Neural crest cell (in vitro differentiated cells): ENCODE measurements at regions not wholly inside any gene's neighbourhood (a gene's known extent, or its start where the extent isn't known, plus 50 kb on each side); places are given as distances from the start of the nearest gene placed in this dataset.

ENCODE experiments used
- DNase-seq: peaks from one replicate; pipeline ENCODE4 v3.0.0; 2021; ENCODE audit warnings: low read depth, mixed read lengths, low spot score
- H3K27ac Mint-ChIP-seq: one replicate; pipeline ENCODE4 v1.8.0; 2021; ENCODE audit warnings: mild to moderate bottlenecking, mixed read lengths; ENCODE audit not compliant: unreplicated experiment
- H3K27me3 Mint-ChIP-seq: 2 replicates; pipeline ENCODE4 v1.8.0; 2021; ENCODE audit warnings: low read depth, mild to moderate bottlenecking, mixed read lengths
- H3K36me3 Mint-ChIP-seq: 2 replicates; pipeline ENCODE4 v1.8.0; 2021; ENCODE audit warnings: low read depth, mild to moderate bottlenecking, mixed read lengths
- H3K4me1 Mint-ChIP-seq: 2 replicates; pipeline ENCODE4 v1.8.0; 2021; ENCODE audit warnings: mixed read lengths
- H3K4me3 Mint-ChIP-seq: one replicate; pipeline ENCODE4 v1.8.0; 2021; ENCODE audit warnings: mild to moderate bottlenecking, mixed read lengths
- H3K9me3 Mint-ChIP-seq: 2 replicates; pipeline ENCODE4 v1.8.0; 2021; ENCODE audit warnings: mixed read lengths
- CTCF ChIP-seq: fragments of 200-600 bp; sonication (generic); conservative IDR thresholded peaks from 2 replicates; pipeline ENCODE4 v1.5.0; 2021; ENCODE audit warnings: antibody characterized with exemption, mild to moderate bottlenecking

- no peak overlapping the region for H3K27ac Mint-ChIP-seq
Observed at GRCh38 chr6:113004470-113005270, 657.5 kb downstream of the RFPL4B start.

GRCh38 chr6:113006494-113006893 lies 659.4 kb downstream of the RFPL4B start:
- DNase-seq = no peak
- Mint-ChIP-seq H3K4me1 (peaks cover 36% of the 10 kb centered on the region), H3K36me3 (no peaks in the 10 kb centered on the region), H3K27ac (peak overlapping the region; percentile 70), H3K4me3 (no peak overlapping the region), H3K27me3 (no peaks in the 10 kb centered on the region), H3K9me3 (no peaks in the 10 kb centered on the region)
- TF ChIP-seq CTCF = no peak

More at GRCh38 chr6:113004470-113005270, 657.5 kb downstream of the RFPL4B start:
- Mint-ChIP-seq H3K4me1 (peaks cover 30% of the 10 kb centered on the region), H3K27me3 (no peaks in the 10 kb centered on the region), H3K4me3 (no peak overlapping the region), H3K9me3 (no peaks in the 10 kb centered on the region), H3K36me3 (no peaks in the 10 kb centered on the region)
- no peak for DNase-seq
- TF ChIP-seq CTCF = no peak

- Mint-ChIP-seq H3K4me3 (no peak overlapping the region), H3K36me3 (no peaks in the 10 kb centered on the region), H3K27ac (no peak overlapping the region), H3K9me3 (no peaks in the 10 kb centered on the region), H3K27me3 (no peaks in the 10 kb centered on the region), H3K4me1 (peaks cover 28% of the 10 kb centered on the region)
- TF ChIP-seq CTCF = no peak
- DNase-seq = no peak
Observed at GRCh38 chr6:113009682-113010081, 662.6 kb downstream of the RFPL4B start.

GRCh38 chr6:113010196-113010989 lies 663.3 kb downstream of the RFPL4B start:
- Mint-ChIP-seq H3K9me3 (no peaks in the 10 kb centered on the region), H3K4me3 (no peak overlapping the region), H3K4me1 (peaks cover 25% of the 10 kb centered on the region), H3K27ac (no peak overlapping the region), H3K27me3 (no peaks in the 10 kb centered on the region), H3K36me3 (no peaks in the 10 kb centered on the region)
- TF ChIP-seq CTCF = no peak
- DNase-seq = no peak

- Mint-ChIP-seq H3K9me3 (peaks cover 2% of the 10 kb centered on the region), H3K27ac (no peak overlapping the region), H3K4me3 (no peak overlapping the region), H3K36me3 (no peaks in the 10 kb centered on the region), H3K27me3 (no peaks in the 10 kb centered on the region), H3K4me1 (peaks cover 20% of the 10 kb centered on the region)
- TF ChIP-seq CTCF = no peak
- DNase-seq = no peak
Observed at GRCh38 chr6:113011389-113011788, 664.3 kb downstream of the RFPL4B start.
